ENCODE measurements at regions not wholly inside any gene's neighbourhood (a gene's known extent, or its start where the extent isn't known, plus 50 kb on each side); places are given as distances from the start of the nearest gene placed in this dataset.

GRCh38 chr5:24737163-24737562 is 92.4 kb upstream of the CDH10 start:
- Histone ChIP-seq H4K20me1 (ENCODE audit: low read depth, low read length) (no peaks in the 10 kb centered on the region), H3K27me3 (ENCODE audit: low read length) (no peaks in the 10 kb centered on the region)
- TF ChIP-seq EZH2phosphoT487 (conservative IDR thresholded peaks at IDR 0.05; ENCODE audit: low read length) (no peak), CTCF (IDR thresholded peaks at IDR 0.05; ENCODE audit: insufficient read depth, low read length, poor library complexity, severe bottlenecking) (no peak)

GRCh38 chr5:24735284-24735683 is 90.5 kb upstream of the CDH10 start:
- no peak overlapping the region for H3K4me2 ChIP-seq (ENCODE audit: low read depth, low read length, poor library complexity, severe bottlenecking)
- no peaks in the 10 kb centered on the region for H4K20me1 ChIP-seq (ENCODE audit: low read depth, low read length)
- H3K27ac ChIP-seq (ENCODE audit: low read depth, low read length): no peak overlapping the region
- H3K9me2 ChIP-seq (replicated peaks; ENCODE audit: insufficient read depth, low read length): no peaks in the 10 kb centered on the region
- H3K27me3 ChIP-seq (ENCODE audit: low read length): no peaks in the 10 kb centered on the region
- no peak overlapping the region for H3K4me3 ChIP-seq (ENCODE audit: insufficient read depth, low read length, poor library complexity, severe bottlenecking)
- no peak overlapping the region for H3K9ac ChIP-seq (ENCODE audit: low read length)
- no peaks in the 10 kb centered on the region for H3F3A ChIP-seq (ENCODE audit: insufficient read depth)
- no peaks in the 10 kb centered on the region for H3K36me3 ChIP-seq (ENCODE audit: low read length)
- no peaks in the 10 kb centered on the region for H3K79me2 ChIP-seq (ENCODE audit: insufficient read depth, low read length)
- no peak overlapping the region for H2AFZ ChIP-seq (ENCODE audit: low read depth, low read length, severe bottlenecking)
- no peaks in the 10 kb centered on the region for H3K9me3 ChIP-seq (ENCODE audit: insufficient read depth, low read length)
- TF ChIP-seq CTCF (IDR thresholded peaks at IDR 0.05; ENCODE audit: insufficient read depth, low read length, poor library complexity, severe bottlenecking) (no peak), EZH2phosphoT487 (conservative IDR thresholded peaks at IDR 0.05; ENCODE audit: low read length) (no peak)

More at GRCh38 chr5:24737163-24737562, 92.4 kb upstream of the CDH10 start:
- H3K9me2 ChIP-seq (replicated peaks; ENCODE audit: insufficient read depth, low read length): no peaks in the 10 kb centered on the region
- no peak overlapping the region for H3K27ac ChIP-seq (ENCODE audit: low read depth, low read length)
- H3K9me3 ChIP-seq (ENCODE audit: insufficient read depth, low read length): no peaks in the 10 kb centered on the region
- H3F3A ChIP-seq (ENCODE audit: insufficient read depth): no peaks in the 10 kb centered on the region
- no peak overlapping the region for H2AFZ ChIP-seq (ENCODE audit: low read depth, low read length, severe bottlenecking)
- no peak overlapping the region for H3K4me3 ChIP-seq (ENCODE audit: insufficient read depth, low read length, poor library complexity, severe bottlenecking)
- H3K4me2 ChIP-seq (ENCODE audit: low read depth, low read length, poor library complexity, severe bottlenecking): no peak overlapping the region
- H3K79me2 ChIP-seq (ENCODE audit: insufficient read depth, low read length): no peaks in the 10 kb centered on the region
- H3K36me3 ChIP-seq (ENCODE audit: low read length): no peaks in the 10 kb centered on the region
- no peak overlapping the region for H3K9ac ChIP-seq (ENCODE audit: low read length)

DNA sequence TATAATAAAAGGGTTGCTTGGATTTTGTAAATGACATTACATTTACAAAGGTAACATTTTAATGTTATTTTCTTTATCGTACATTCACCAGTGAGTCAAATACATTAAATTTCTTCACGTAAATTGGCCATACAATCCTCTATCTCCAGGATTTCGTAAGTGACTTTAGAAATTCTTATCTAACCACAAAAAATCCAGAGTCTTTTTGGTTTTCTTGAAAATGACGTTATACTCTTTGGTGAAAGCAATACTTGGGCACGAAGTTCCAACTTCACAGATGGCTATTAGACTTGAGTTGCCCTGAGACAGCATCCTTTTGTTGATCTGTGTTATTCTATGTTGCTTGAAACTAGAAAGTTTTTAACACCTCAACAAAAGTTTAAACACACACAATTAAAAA is 87.4 kb upstream of the CDH10 start:
- no peaks in the 10 kb centered on the region for H3K27me3 ChIP-seq (ENCODE audit: low read length)
- H3K36me3 ChIP-seq (ENCODE audit: low read length): no peaks in the 10 kb centered on the region
- H3K4me3 ChIP-seq (ENCODE audit: insufficient read depth, low read length, poor library complexity, severe bottlenecking): no peak overlapping the region
- H3K79me2 ChIP-seq (ENCODE audit: insufficient read depth, low read length): no peaks in the 10 kb centered on the region
- H3K27ac ChIP-seq (ENCODE audit: low read depth, low read length): no peak overlapping the region
- H4K20me1 ChIP-seq (ENCODE audit: low read depth, low read length): no peaks in the 10 kb centered on the region
- no peaks in the 10 kb centered on the region for H3K9me2 ChIP-seq (replicated peaks; ENCODE audit: insufficient read depth, low read length)
- TF ChIP-seq EZH2phosphoT487 (conservative IDR thresholded peaks at IDR 0.05; ENCODE audit: low read length) (no peak), CTCF (IDR thresholded peaks at IDR 0.05; ENCODE audit: insufficient read depth, low read length, poor library complexity, severe bottlenecking) (no peak)
- no peaks in the 10 kb centered on the region for H3F3A ChIP-seq (ENCODE audit: insufficient read depth)
- H3K9ac ChIP-seq (ENCODE audit: low read length): no peak overlapping the region
- H3K9me3 ChIP-seq (ENCODE audit: insufficient read depth, low read length): no peaks in the 10 kb centered on the region
- H2AFZ ChIP-seq (ENCODE audit: low read depth, low read length, severe bottlenecking): peak overlapping the region; percentile 15
- no peak overlapping the region for H3K4me2 ChIP-seq (ENCODE audit: low read depth, low read length, poor library complexity, severe bottlenecking)

Data from SU-DHL-6 (cell line).